ENCODE measurements at regions not wholly inside any gene's neighbourhood (a gene's known extent, or its start where the extent isn't known, plus 50 kb on each side); places are given as distances from the start of the nearest gene placed in this dataset.

GRCh38 chr10:111298031-111298430 is 221.2 kb downstream of the ADRA2A start:
- intact Hi-C loops (cut with micrococcal nuclease) = no loop called here
- Histone ChIP-seq H3K9ac (ENCODE audit: low read depth, low read length) (no peak overlapping the region), H2AK5ac (ENCODE audit: low read depth, low read length) (no peak overlapping the region), H2AK9ac (replicated peaks; ENCODE audit: low read depth, low read length, poor library complexity) (no peak overlapping the region), H3K23ac (ENCODE audit: low read depth, low read length) (no peak overlapping the region), H2BK120ac (ENCODE audit: low read depth, low read length) (no peak overlapping the region), H3K56ac (ENCODE audit: extremely low read depth, insufficient read depth, low read length) (no peak overlapping the region), H3K9me3 (ENCODE audit: control insufficient read depth, insufficient read depth, low read length) (peaks cover 11% of the 10 kb centered on the region), H3K36me3 (ENCODE audit: control insufficient read depth, insufficient read depth, low read length) (no peaks in the 10 kb centered on the region), H3K4me1 (ENCODE audit: control insufficient read depth, insufficient read depth, low read length) (no peaks in the 10 kb centered on the region), H3K4ac (ENCODE audit: low read depth, low read length) (no peak overlapping the region), H3K27me3 (ENCODE audit: control insufficient read depth, insufficient read depth, low read length) (no peaks in the 10 kb centered on the region), H2BK20ac (ENCODE audit: low read depth, low read length) (no peak overlapping the region), H3K18ac (ENCODE audit: low read depth, low read length) (no peak overlapping the region), H4K20me1 (ENCODE audit: insufficient read depth, low read length) (no peaks in the 10 kb centered on the region), H3K9me1 (ENCODE audit: insufficient read depth, low read length) (no peaks in the 10 kb centered on the region), H2BK5ac (ENCODE audit: low read depth, low read length, poor library complexity, severe bottlenecking) (no peak overlapping the region), H3K27ac (ENCODE audit: insufficient read depth, low read length) (no peak overlapping the region), H3K4me3 (ENCODE audit: insufficient read depth, low read depth, low read length) (no peak overlapping the region), H2BK15ac (ENCODE audit: low read depth, low read length) (no peak overlapping the region), H4K8ac (ENCODE audit: low read depth in 2 of 2, low read length in 2 of 2) (no peak overlapping the region), H3K14ac (replicated peaks; ENCODE audit: low read depth, low read length) (no peak overlapping the region), H4K91ac (ENCODE audit: insufficient read depth, low read depth, low read length) (no peak overlapping the region), H4K5ac (ENCODE audit: low read depth, low read length) (no peak overlapping the region), H3K4me2 (ENCODE audit: low read depth, low read length) (no peak overlapping the region), H3K79me1 (ENCODE audit: low read depth in 1 of 2, low read length in 2 of 2) (no peaks in the 10 kb centered on the region), H2AFZ (replicated peaks; ENCODE audit: low read length, poor library complexity) (no peak overlapping the region)
- TF ChIP-seq NFE2L2 (IDR thresholded peaks at IDR 0.05; ENCODE audit: low read depth, low read length) = no peak
- no peak for TF ChIP-seq CTCF (conservative IDR thresholded peaks at IDR 0.05; ENCODE audit: low read depth, low read length)
- no peak for TF ChIP-seq CHD1 (IDR thresholded peaks at IDR 0.05; ENCODE audit: low read depth, low read length)
- TF ChIP-seq SMC3 (IDR thresholded peaks at IDR 0.05; ENCODE audit: low read depth, low read length) = no peak
- no peak for TF ChIP-seq MAFK (IDR thresholded peaks at IDR 0.05; ENCODE audit: low read depth, low read length)
- no peak for TF ChIP-seq USF2 (IDR thresholded peaks at IDR 0.05; ENCODE audit: low read depth, low read length)
- no peak for TF ChIP-seq BHLHE40 (IDR thresholded peaks at IDR 0.05; ENCODE audit: low read depth, low read length)
- TF ChIP-seq CEBPB (IDR thresholded peaks at IDR 0.05; ENCODE audit: low read depth, low read length) = no peak
- TF ChIP-seq FOS (IDR thresholded peaks at IDR 0.05; ENCODE audit: low read depth, low read length) = no peak
- TF ChIP-seq RAD21 (IDR thresholded peaks at IDR 0.05; ENCODE audit: low read length) = no peak
- TF ChIP-seq RCOR1 (IDR thresholded peaks at IDR 0.05; ENCODE audit: insufficient replicate concordance, low read length) = no peak
- no peak for TF ChIP-seq MAZ (IDR thresholded peaks at IDR 0.05; ENCODE audit: borderline replicate concordance, low read depth, low read length)
- no peak for TF ChIP-seq POLR2A (IDR thresholded peaks at IDR 0.05; ENCODE audit: low read depth, low read length)
- TF ChIP-seq ELK1 (IDR thresholded peaks at IDR 0.05; ENCODE audit: borderline replicate concordance, low read depth, low read length) = no peak
- in situ Hi-C loops (cut with MboI; ENCODE audit: low sequenced_read_pairs) = no loop called here
- WGBS, 2 experiments (ENCODE audit: extremely low coverage in 2 of 2, insufficient read length in 1 of 2) = no CpG with 5 or more reads among the region's 4 CpGs
- BruUV-seq (replicated peaks) = no TSS peak
- CTCF ChIA-PET = no interaction called here
- dilution Hi-C loops (cut with HindIII; ENCODE audit: low sequenced_read_pairs, unreplicated experiment) = no loop called here
- ATAC-seq (ENCODE audit: low read depth) (no peak), DNase-seq (no peak)
- POLR2A ChIA-PET (ENCODE audit: unreplicated experiment) = no interaction called here
